ENCODE measurements at regions not wholly inside any gene's neighbourhood (a gene's known extent, or its start where the extent isn't known, plus 50 kb on each side); places are given as distances from the start of the nearest gene placed in this dataset.

GRCh38 chr7:68676813-68677535 lies 921.3 kb upstream of the AUTS2 start:
- Histone ChIP-seq H3K4me2 (ENCODE audit: low read depth, low read length) (no peak overlapping the region), H3K9ac (ENCODE audit: low read length) (no peak overlapping the region), H4K20me1 (ENCODE audit: insufficient read depth, low read length) (no peaks in the 10 kb centered on the region), H3K27ac (ENCODE audit: low read length) (no peak overlapping the region), H3K79me2 (ENCODE audit: low read length) (no peaks in the 10 kb centered on the region), H3F3A (ENCODE audit: insufficient read depth, low read length) (no peaks in the 10 kb centered on the region), H2AFZ (ENCODE audit: low read length) (no peak overlapping the region), H3K27me3 (replicated peaks; ENCODE audit: insufficient read depth, low read length) (no peaks in the 10 kb centered on the region), H3K4me3 (ENCODE audit: low read length) (no peak overlapping the region), H3K9me2 (replicated peaks; ENCODE audit: insufficient read depth, low read length) (no peaks in the 10 kb centered on the region), H3K9me3 (replicated peaks; ENCODE audit: insufficient read depth, low read length) (no peaks in the 10 kb centered on the region), H3K36me3 (replicated peaks; ENCODE audit: insufficient read depth, low read length) (no peaks in the 10 kb centered on the region), H3K4me1 (ENCODE audit: low read length) (no peaks in the 10 kb centered on the region)
- DNase-seq, result no peak
- TF ChIP-seq EZH2phosphoT487 (IDR thresholded peaks at IDR 0.05; ENCODE audit: low read length), result no peak
- TF ChIP-seq EZH2 (optimal IDR thresholded peaks at IDR 0.05; ENCODE audit: low read depth, low read length), result no peak
- no peak for TF ChIP-seq CTCF (IDR thresholded peaks at IDR 0.05; ENCODE audit: low read length)

- Histone ChIP-seq H3K4me2 (ENCODE audit: low read depth, low read length) (no peak overlapping the region), H3K27me3 (replicated peaks; ENCODE audit: insufficient read depth, low read length) (no peaks in the 10 kb centered on the region), H3K27ac (ENCODE audit: low read length) (no peak overlapping the region), H2AFZ (ENCODE audit: low read length) (no peak overlapping the region), H4K20me1 (ENCODE audit: insufficient read depth, low read length) (no peaks in the 10 kb centered on the region), H3K36me3 (replicated peaks; ENCODE audit: insufficient read depth, low read length) (no peaks in the 10 kb centered on the region), H3K9me3 (replicated peaks; ENCODE audit: insufficient read depth, low read length) (no peaks in the 10 kb centered on the region), H3K9ac (ENCODE audit: low read length) (no peak overlapping the region), H3K4me3 (ENCODE audit: low read length) (no peak overlapping the region), H3K4me1 (ENCODE audit: low read length) (no peaks in the 10 kb centered on the region), H3K79me2 (ENCODE audit: low read length) (no peaks in the 10 kb centered on the region), H3F3A (ENCODE audit: insufficient read depth, low read length) (no peaks in the 10 kb centered on the region), H3K9me2 (replicated peaks; ENCODE audit: insufficient read depth, low read length) (no peaks in the 10 kb centered on the region)
- no peak for TF ChIP-seq EZH2phosphoT487 (IDR thresholded peaks at IDR 0.05; ENCODE audit: low read length)
- no peak for TF ChIP-seq EZH2 (optimal IDR thresholded peaks at IDR 0.05; ENCODE audit: low read depth, low read length)
- no peak for TF ChIP-seq CTCF (IDR thresholded peaks at IDR 0.05; ENCODE audit: low read length)
- DNase-seq, result no peak
Measured at GRCh38 chr7:68678196-68678595, 920.1 kb upstream of the AUTS2 start.

- no peak for TF ChIP-seq CTCF (IDR thresholded peaks at IDR 0.05; ENCODE audit: low read length)
- TF ChIP-seq EZH2phosphoT487 (IDR thresholded peaks at IDR 0.05; ENCODE audit: low read length), result no peak
- TF ChIP-seq EZH2 (optimal IDR thresholded peaks at IDR 0.05; ENCODE audit: low read depth, low read length), result no peak
- H3K36me3 ChIP-seq (replicated peaks; ENCODE audit: insufficient read depth, low read length), result no peaks in the 10 kb centered on the region
- H3K4me3 ChIP-seq (ENCODE audit: low read length), result no peak overlapping the region
- no peaks in the 10 kb centered on the region for H3F3A ChIP-seq (ENCODE audit: insufficient read depth, low read length)
- no peak overlapping the region for H3K9ac ChIP-seq (ENCODE audit: low read length)
- H3K9me3 ChIP-seq (replicated peaks; ENCODE audit: insufficient read depth, low read length), result no peaks in the 10 kb centered on the region
- no peaks in the 10 kb centered on the region for H3K9me2 ChIP-seq (replicated peaks; ENCODE audit: insufficient read depth, low read length)
- no peaks in the 10 kb centered on the region for H4K20me1 ChIP-seq (ENCODE audit: insufficient read depth, low read length)
- no peaks in the 10 kb centered on the region for H3K4me1 ChIP-seq (ENCODE audit: low read length)
- DNase-seq, result no peak
- H3K27me3 ChIP-seq (replicated peaks; ENCODE audit: insufficient read depth, low read length), result no peaks in the 10 kb centered on the region
- H3K79me2 ChIP-seq (ENCODE audit: low read length), result no peaks in the 10 kb centered on the region
- no peak overlapping the region for H3K4me2 ChIP-seq (ENCODE audit: low read depth, low read length)
- H3K27ac ChIP-seq (ENCODE audit: low read length), result no peak overlapping the region
- no peak overlapping the region for H2AFZ ChIP-seq (ENCODE audit: low read length)
Measured at GRCh38 chr7:68679459-68680234, 918.6 kb upstream of the AUTS2 start.
